Erythroblast (primary cell): ENCODE measurements at regions not wholly inside any gene's neighbourhood (a gene's known extent, or its start where the extent isn't known, plus 50 kb on each side); places are given as distances from the start of the nearest gene placed in this dataset.

ENCODE experiments used
- GATA1 ChIP-seq: IDR thresholded peaks from 2 replicates; pipeline ENCODE4 v1.6.1; 2011; ENCODE audit warnings: low read depth, mild to moderate bottlenecking, control low read depth, low read length, moderate library complexity
- POLR2A ChIP-seq: IDR thresholded peaks from 2 replicates; pipeline ENCODE4 v1.6.1; 2011; ENCODE audit warnings: mild to moderate bottlenecking, low read length

DNA sequence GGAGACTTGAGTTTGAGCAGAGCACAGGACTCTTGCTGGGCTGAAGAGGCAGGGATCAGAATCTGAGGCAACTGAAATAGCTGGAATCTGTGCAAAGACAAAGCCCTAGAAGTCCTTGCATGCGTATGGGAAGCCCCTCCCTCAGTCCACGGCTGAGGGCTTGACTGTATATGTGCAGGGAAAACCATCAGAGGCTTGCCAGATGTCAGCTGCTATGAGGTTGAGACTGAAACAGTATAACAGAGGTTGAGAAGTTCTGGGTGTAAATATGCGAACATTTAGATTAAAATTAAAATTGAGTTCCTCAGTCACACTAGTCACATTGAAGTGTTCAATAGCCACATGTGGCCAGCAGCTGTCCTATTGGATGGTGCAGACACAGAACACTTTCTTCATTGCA, 108.8 kb upstream of the NEDD9 start:
- no peak for TF ChIP-seq POLR2A
- TF ChIP-seq GATA1: no peak
